K562 (cell line): ENCODE measurements at regions not wholly inside any gene's neighbourhood (a gene's known extent, or its start where the extent isn't known, plus 50 kb on each side); places are given as distances from the start of the nearest gene placed in this dataset.
"Not testable (repeated sequence)": the region's sequence is repeated elsewhere in the genome, so short reads cannot be mapped to it uniquely, and the experiment has no call there.

ENCODE experiments used
- CCNT2 ChIP-seq: IDR thresholded peaks from 2 replicates; pipeline ENCODE4 v1.6.1; 2011; ENCODE audit warnings: borderline replicate concordance, low read depth, mild to moderate bottlenecking, moderate library complexity, mixed read lengths, low read length; ENCODE audit not compliant: insufficient read length; ENCODE audit errors: extremely low read depth
- EHMT2 ChIP-seq: fragments of 450-650 bp; IDR thresholded peaks from 2 replicates; pipeline ENCODE4 v1.6.1; 2018; ENCODE audit warnings: antibody characterized with exemption
- ETS2 ChIP-seq: IDR thresholded peaks from 2 replicates; pipeline ENCODE4 v1.6.1; 2016; ENCODE audit warnings: borderline replicate concordance, missing genetic modification characterization, mild to moderate bottlenecking, moderate library complexity, missing compliant biosample characterization; ENCODE audit not compliant: poor library complexity, severe bottlenecking
- NCOA2 ChIP-seq, 2 experiments: fragments of 450-650 bp; IDR thresholded peaks; 2 replicates each; pipeline ENCODE4 v1.6.1; 2018; ENCODE audit warnings: mild to moderate bottlenecking in 2 of 2, moderate library complexity in 1 of 2; ENCODE audit not compliant: partially characterized antibody in 2 of 2
- NR2C1 ChIP-seq, 2 experiments: fragments of 450-650 bp; IDR thresholded peaks; 2 replicates each; pipeline ENCODE4 v1.6.1; 2017; ENCODE audit warnings: mild to moderate bottlenecking in 2 of 2, antibody characterized with exemption in 1 of 2, inconsistent platforms in 1 of 2, missing compliant biosample characterization in 1 of 2, missing genetic modification characterization in 1 of 2
- TCF7L2 ChIP-seq: fragments of 150-350 bp; IDR thresholded peaks from 2 replicates; pipeline ENCODE4 v1.6.1; 2016; ENCODE audit warnings: low read depth, mild to moderate bottlenecking, low read length, moderate library complexity
- U2AF2 ChIP-seq: fragments of 200-400 bp; formaldehyde crosslinking; optimal IDR thresholded peaks from 2 replicates; pipeline ENCODE3; 2017; ENCODE audit warnings: low read depth, mild to moderate bottlenecking, low read length
- TF ChIP-seq, protein P1 (sequence below), 2 experiments: fragments of 450-650 bp; conservative IDR thresholded peaks; 2 replicates each; pipeline ENCODE4 v1.6.1; 2017; ENCODE audit warnings: mild to moderate bottlenecking in 2 of 2, moderate library complexity in 2 of 2
- TF ChIP-seq, protein P2 (sequence below): fragments of 150-350 bp; conservative IDR thresholded peaks from 2 replicates; pipeline ENCODE4 v1.6.1; 2014; ENCODE audit warnings: low read length

DNA sequence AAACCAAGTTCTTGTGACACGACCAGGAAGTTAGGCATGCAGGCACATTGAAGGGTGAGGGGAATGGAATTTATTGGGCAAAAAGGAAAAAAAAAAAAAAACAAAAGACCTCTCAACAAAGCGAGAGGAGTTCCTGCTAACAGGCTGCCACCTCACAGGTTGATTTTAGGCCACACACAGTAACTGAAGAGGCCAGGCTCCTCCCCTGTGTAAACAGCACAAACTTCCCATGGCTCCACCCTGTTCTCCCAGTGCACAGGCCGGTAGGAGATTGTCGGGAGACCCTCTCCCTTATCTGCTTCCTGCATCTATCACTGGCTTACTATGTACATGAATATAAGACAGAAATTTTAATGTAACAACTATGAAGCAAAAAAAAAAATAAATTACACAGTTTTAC is 359.6 kb upstream of the TGIF2LX start:
- TF ChIP-seq CCNT2; NCOA2 (IDR thresholded peaks at IDR 0.05; ENCODE audit: partially characterized antibody in 2 of 2); ETS2 (tag); TCF7L2; NR2C1 (IDR thresholded peaks at IDR 0.05); NR2C1 (tag; IDR thresholded peaks at IDR 0.05); EHMT2; U2AF2: not testable (repeated sequence)
- TF ChIP-seq, protein P1, sequence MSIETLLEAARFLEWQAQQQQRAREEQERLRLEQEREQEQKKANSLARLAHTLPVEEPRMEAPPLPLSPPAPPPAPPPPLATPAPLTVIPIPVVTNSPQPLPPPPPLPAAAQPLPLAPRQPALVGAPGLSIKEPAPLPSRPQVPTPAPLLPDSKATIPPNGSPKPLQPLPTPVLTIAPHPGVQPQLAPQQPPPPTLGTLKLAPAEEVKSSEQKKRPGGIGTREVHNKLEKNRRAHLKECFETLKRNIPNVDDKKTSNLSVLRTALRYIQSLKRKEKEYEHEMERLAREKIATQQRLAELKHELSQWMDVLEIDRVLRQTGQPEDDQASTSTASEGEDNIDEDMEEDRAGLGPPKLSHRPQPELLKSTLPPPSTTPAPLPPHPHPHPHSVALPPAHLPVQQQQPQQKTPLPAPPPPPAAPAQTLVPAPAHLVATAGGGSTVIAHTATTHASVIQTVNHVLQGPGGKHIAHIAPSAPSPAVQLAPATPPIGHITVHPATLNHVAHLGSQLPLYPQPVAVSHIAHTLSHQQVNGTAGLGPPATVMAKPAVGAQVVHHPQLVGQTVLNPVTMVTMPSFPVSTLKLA (conservative IDR thresholded peaks at IDR 0.05): not testable (repeated sequence)
- TF ChIP-seq, protein P2, sequence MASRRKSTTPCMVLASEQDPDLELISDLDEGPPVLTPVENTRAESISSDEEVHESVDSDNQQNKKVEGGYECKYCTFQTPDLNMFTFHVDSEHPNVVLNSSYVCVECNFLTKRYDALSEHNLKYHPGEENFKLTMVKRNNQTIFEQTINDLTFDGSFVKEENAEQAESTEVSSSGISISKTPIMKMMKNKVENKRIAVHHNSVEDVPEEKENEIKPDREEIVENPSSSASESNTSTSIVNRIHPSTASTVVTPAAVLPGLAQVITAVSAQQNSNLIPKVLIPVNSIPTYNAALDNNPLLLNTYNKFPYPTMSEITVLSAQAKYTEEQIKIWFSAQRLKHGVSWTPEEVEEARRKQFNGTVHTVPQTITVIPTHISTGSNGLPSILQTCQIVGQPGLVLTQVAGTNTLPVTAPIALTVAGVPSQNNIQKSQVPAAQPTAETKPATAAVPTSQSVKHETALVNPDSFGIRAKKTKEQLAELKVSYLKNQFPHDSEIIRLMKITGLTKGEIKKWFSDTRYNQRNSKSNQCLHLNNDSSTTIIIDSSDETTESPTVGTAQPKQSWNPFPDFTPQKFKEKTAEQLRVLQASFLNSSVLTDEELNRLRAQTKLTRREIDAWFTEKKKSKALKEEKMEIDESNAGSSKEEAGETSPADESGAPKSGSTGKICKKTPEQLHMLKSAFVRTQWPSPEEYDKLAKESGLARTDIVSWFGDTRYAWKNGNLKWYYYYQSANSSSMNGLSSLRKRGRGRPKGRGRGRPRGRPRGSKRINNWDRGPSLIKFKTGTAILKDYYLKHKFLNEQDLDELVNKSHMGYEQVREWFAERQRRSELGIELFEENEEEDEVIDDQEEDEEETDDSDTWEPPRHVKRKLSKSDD: not testable (repeated sequence)
